Activated CD8-positive, alpha-beta memory T cell treated with anti-CD3 and anti-CD28 coated beads, Interleukin-2, amount 50 U/mL, for 4 hours (primary cell): ENCODE measurements at regions not wholly inside any gene's neighbourhood (a gene's known extent, or its start where the extent isn't known, plus 50 kb on each side); places are given as distances from the start of the nearest gene placed in this dataset.

ENCODE experiments used
- DNase-seq: peaks from one replicate; pipeline ENCODE4 v3.0.0-alpha.2; 2020

- no peak for DNase-seq
Measured at GRCh38 chr7:17617380-17617779, 318.9 kb downstream of the AHR start.

- no peak for DNase-seq
Measured at GRCh38 chr7:17617857-17618651, 319.6 kb downstream of the AHR start.

GRCh38 chr7:17618652-17618974, 320.2 kb downstream of the AHR start:
- no peak for DNase-seq

GRCh38 chr7:17619196-17619818, 320.9 kb downstream of the AHR start:
- DNase-seq: no peak

GRCh38 chr7:17620566-17620965, 319.7 kb downstream of the SNX13 start:
- no peak for DNase-seq

GRCh38 chr7:17622451-17622850, 317.8 kb downstream of the SNX13 start:
- DNase-seq: no peak

- DNase-seq: no peak
Measured at GRCh38 chr7:17623546-17624185, 316.6 kb downstream of the SNX13 start.

- DNase-seq: no peak
Measured at GRCh38 chr7:17624379-17624778, 315.9 kb downstream of the SNX13 start.

GRCh38 chr7:17625043-17625442, 315.3 kb downstream of the SNX13 start:
- no peak for DNase-seq

- no peak for DNase-seq
Measured at GRCh38 chr7:17626235-17626634, 314.1 kb downstream of the SNX13 start.

GRCh38 chr7:17631061-17631460, 309.2 kb downstream of the SNX13 start:
- DNase-seq: no peak

GRCh38 chr7:17632384-17632783, 307.9 kb downstream of the SNX13 start:
- DNase-seq: no peak

- DNase-seq: no peak
Measured at GRCh38 chr7:17633067-17633466, 307.2 kb downstream of the SNX13 start.

- no peak for DNase-seq
Measured at GRCh38 chr7:17638727-17639126, 301.6 kb downstream of the SNX13 start.

- DNase-seq: no peak
Measured at GRCh38 chr7:17640730-17641377, 299.4 kb downstream of the SNX13 start.

GRCh38 chr7:17645500-17645899, 294.8 kb downstream of the SNX13 start:
- no peak for DNase-seq

GRCh38 chr7:17646253-17646956, 293.9 kb downstream of the SNX13 start:
- DNase-seq: no peak

GRCh38 chr7:17651341-17651740, 289.0 kb downstream of the SNX13 start:
- no peak for DNase-seq

- DNase-seq: no peak
Measured at GRCh38 chr7:17651863-17652385, 288.4 kb downstream of the SNX13 start.

- DNase-seq: no peak
Measured at GRCh38 chr7:17654940-17655339, 285.4 kb downstream of the SNX13 start.

GRCh38 chr7:17659126-17659525, 281.2 kb downstream of the SNX13 start:
- no peak for DNase-seq

GRCh38 chr7:17660116-17660515, 280.2 kb downstream of the SNX13 start:
- DNase-seq: no peak
